HG03469 (cell line): ENCODE measurements at regions not wholly inside any gene's neighbourhood (a gene's known extent, or its start where the extent isn't known, plus 50 kb on each side); places are given as distances from the start of the nearest gene placed in this dataset.
A peak's percentile ranks its signal among the peaks of the same experiment; 100 is the strongest.

Source experiments
- ATAC-seq: cut with Tn5 transposase; IDR thresholded peaks from one replicate; pipeline ENCODE4 v1.9.1; 2021; ENCODE audit warnings: mild to moderate bottlenecking, moderate library complexity, moderate number of reproducible peaks; ENCODE audit not compliant: unreplicated experiment

- no peak for ATAC-seq
Observed at GRCh38 chr1:191134796-191135195, 657.1 kb upstream of the BRINP3 start.

DNA sequence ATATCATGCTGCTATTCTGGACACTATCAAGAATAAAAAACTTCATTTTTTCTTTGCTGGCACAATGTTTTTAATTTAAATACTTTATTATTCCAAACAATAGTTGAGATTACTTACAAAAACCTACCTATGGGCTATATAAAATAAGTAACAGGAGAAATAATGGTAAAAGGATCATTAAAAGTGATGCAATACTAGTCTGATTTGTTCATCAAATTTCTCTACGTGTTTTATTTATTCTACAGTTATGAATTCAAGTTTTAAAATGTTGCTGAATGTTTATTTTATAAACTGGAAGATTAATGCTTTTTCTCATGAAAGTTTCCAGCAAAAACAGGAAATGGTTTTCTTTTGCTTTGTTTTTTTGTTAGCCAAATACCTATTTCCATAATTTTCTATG lies 662.4 kb upstream of the BRINP3 start:
- no peak for ATAC-seq

DNA sequence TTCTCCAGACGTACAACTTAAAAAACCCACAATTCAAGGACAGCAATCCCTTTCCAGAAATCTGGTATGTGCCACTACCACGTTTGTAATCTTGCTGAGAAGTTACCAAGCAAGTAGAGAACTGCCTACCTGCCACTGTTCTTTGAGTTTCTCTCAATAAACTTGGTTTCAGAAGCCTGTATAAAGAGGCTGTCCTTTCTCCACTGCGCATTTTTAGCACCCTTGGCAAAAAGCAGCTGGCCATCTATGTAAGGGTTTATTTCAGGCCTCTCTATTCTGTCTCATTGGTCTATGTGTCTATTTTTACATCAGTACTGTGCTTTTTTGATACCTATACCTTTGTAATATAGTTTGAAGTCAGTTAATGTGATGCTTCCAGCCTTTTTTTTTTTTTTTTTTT lies 665.1 kb upstream of the BRINP3 start:
- ATAC-seq: no peak

DNA sequence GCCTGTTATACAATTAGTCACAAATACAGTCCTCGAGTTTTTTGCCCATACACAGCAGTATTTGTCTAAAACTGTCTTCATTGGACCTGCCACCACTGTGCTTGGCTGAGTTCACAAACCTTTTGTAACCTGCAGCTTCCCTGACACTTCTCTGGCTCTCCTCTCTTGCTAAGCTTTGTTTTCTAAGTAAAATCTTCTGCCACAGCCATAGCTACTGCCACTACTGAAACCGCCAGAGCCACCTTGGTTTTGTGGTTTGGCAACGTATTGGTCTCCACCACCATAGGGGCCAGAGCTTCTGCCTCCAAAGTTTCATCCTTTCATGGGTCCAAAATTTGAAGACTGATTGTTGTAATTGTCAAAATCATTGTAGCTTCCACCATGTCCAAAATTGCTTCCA lies 668.2 kb upstream of the BRINP3 start:
- no peak for ATAC-seq

- ATAC-seq: no peak
Observed at GRCh38 chr1:191151321-191151807, 673.7 kb upstream of the BRINP3 start.

DNA sequence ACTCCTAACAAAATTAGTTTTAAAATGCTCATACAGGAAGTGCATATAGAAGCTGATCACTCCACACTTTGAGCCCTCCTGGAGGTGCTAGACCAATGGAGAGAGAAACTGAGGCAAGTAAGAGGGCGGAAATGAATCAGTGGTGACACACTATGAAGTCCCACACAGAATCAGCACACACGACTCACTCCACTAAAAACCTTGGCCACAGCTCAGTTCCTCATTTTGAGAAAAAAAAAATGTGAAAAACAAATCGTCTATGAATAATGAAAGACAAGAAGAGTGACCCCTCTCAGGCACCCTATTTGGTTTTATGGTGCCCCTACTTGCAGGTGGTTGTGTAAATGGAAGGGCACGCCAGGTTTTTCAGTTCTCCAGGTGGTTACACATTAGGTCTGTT lies 675.1 kb upstream of the BRINP3 start:
- no peak for ATAC-seq

DNA sequence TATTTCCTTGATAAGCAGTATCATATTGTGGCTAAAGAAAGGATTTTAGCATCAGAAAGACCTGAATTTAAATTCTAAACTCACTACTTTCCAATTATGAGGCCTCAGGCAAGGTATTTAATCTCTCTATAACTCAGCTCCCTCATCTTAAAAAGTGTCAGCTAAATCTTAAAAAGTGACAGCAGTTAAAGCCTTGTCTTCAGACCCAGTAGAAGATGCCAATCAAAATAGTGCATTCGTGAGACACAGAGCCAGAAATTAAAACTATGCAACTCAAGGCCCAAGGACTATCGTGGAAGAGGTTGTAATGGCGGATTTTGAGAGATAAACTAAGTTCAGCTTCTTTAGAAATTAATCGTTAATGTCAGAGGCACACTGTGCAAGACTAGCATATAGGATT lies 677.5 kb upstream of the BRINP3 start:
- ATAC-seq: no peak

- no peak for ATAC-seq
Observed at GRCh38 chr1:191160837-191161236, 683.2 kb upstream of the BRINP3 start.

GRCh38 chr1:191162762-191163161 lies 685.1 kb upstream of the BRINP3 start:
- ATAC-seq: no peak

- ATAC-seq: no peak
Observed at GRCh38 chr1:191163621-191164020, 686.0 kb upstream of the BRINP3 start.

- peak; percentile 99 for ATAC-seq
Observed at GRCh38 chr1:191174298-191174697, 696.6 kb upstream of the BRINP3 start.

DNA sequence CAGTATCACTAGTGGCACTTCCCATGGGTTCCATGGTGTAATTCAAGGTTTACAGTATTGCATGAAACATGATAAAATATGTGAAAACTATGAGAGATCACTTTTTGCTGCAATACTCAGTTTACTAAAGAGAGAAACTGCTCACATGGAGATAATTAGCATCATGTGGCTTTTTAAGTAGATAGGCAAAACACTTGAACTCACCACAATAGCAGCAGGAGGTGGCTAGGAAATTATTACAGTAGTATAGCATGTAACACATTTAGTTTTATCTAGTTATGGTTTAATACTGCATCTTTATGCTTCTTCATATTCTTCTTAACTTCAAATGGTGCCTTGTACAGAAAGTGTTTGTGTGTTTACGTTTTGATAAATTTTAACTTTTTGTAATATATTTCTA lies 698.5 kb upstream of the BRINP3 start:
- ATAC-seq: no peak

- no peak for ATAC-seq
Observed at GRCh38 chr1:191206513-191207207, 729.0 kb upstream of the BRINP3 start.

DNA sequence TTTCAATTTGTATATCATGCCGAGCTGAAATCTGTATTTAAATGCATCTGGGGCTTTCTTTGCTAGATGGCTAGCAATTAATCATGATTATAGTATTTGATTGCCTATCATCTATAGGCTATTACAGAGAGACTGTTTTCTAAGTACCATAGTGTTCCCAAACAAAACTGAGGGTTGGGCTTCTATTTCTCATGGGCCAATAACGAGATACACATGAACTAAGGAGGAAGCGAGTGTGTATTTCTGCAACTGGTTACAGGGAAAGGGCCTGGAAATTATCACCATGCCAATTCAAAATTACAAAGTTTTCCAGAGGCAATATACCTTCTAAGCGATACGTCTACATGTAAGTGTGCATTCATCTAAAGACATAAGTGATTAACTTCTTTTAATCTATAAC lies 744.5 kb upstream of the BRINP3 start:
- no peak for ATAC-seq

GRCh38 chr1:191240925-191241324 lies 763.3 kb upstream of the BRINP3 start:
- ATAC-seq: no peak

DNA sequence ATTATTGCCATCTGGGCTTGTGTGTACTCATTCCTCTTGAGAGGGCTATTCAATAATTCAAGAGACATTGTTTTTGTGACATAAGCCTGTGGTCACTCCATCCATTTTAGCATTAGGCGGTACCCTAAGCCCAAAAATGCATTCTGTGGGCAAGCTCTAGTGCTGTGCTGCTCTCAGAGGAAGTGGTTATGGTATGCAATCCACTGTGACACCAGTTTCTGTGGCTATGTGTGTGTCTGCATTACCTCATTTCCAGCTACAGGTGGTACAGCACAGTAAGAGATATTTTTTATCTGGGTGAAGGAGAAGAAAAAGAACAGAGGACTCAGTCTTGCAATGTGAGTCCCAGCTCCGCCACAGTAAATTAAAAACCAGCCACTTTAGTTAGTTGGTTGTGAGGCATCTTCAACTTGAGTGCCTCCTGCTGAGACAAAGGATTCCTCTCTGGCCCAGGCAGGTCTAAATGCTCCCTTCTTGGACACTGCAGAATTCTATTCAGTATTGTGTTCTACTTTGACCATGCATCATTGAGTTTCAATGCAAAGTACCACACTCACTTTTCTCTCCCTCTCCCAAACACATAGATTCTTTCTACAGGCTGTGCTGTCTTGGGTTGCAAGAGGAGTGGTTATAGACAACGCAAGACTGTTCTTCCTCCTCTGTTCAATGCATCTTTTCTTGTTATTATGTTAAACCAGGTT lies 777.8 kb upstream of the BRINP3 start:
- peak; percentile 55 for ATAC-seq

DNA sequence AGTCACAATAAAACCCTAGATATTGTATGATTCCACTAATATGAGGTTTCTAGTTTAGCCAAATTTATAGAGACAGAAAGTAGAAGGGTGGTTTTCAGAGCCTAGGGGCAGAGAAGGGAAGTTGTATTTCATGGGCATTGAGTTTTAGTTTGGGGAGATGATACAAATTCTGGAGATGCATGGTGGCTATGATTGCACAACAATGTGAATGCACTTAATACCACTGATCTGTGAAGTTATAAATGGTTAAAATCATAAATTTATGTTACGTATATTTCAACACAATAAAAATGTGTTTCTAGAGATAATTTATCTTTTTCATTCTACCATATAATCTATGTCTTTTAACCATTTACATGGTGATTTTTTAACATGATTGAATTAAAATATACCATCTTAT lies 779.3 kb upstream of the BRINP3 start:
- no peak for ATAC-seq

DNA sequence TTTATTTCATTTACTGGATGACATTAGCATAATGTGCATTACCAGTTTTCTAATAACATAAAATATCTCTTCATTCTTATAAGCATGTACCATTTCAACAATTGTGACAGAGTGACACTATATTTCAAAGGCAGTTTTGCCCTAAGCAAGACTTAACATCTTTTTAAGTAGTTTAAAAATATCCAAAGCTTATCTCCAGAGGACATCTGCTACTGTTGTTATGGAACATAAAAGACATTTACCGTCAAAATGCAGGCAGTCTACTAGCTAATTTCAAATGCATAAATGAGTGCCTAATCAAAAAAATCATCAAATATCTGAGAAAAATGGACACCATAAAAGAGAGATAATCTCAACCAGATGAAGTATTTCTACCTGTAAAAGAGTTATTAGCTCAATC lies 782.4 kb upstream of the BRINP3 start:
- ATAC-seq: no peak

DNA sequence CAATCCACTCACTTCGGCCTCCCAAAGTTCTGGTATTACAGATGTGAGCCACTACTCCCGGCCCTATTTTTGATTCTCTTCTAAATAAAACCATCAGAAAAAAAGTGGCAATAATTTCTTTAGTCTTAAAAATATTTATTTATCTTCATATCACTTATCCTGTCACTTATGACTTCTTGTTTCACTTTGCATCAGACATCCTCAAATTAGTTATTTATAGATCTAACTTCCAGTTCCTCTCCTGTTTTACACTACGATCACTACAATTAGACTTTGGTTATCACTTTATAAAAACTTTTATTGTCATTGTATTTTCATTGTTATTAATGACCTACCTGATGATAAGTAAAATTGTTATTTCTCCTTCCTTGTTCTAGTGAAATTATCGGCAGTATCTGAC lies 783.4 kb upstream of the BRINP3 start:
- ATAC-seq: no peak

GRCh38 chr1:191279266-191279800 lies 801.7 kb upstream of the BRINP3 start:
- ATAC-seq: no peak

DNA sequence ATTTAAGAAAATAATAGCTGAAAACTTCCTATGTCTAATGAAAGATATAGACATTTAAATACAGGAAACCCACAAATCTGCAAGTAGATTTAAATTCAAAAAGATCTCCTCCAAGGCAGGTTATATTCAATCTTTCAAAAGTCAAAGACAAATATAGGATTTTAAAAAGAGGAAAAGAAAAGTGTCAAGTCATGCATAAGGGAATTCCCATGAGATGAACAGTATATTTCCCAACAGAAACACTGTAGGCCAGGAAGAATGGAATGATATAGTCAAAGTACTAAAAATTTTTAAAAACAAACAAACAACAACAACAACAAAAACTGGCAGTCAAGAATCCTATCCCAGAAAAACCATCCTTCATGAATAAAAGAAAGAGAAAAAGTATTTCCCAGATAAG lies 806.5 kb upstream of the BRINP3 start:
- no peak for ATAC-seq

DNA sequence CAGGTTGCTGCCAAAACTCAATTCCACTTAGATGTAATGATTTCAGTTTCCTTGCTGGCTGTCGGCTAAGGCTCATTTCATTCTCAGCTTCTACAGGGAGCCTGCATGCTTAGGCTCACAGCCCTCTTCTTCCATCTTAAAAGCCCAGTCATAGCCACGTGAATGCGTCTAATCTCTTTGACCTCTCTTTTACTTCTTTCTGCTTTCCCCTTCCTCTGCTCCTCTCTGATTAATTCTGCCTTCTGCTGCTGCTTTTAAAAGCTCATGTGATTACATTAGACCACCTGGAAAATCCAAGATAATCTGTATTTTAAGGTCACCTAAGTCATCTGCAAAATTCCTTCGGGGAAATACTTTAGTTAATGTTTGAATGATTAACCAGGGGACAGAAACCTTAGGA lies 812.8 kb upstream of the BRINP3 start:
- ATAC-seq: no peak
